Endothelial cell of umbilical vein (primary cell): ENCODE measurements at regions not wholly inside any gene's neighbourhood (a gene's known extent, or its start where the extent isn't known, plus 50 kb on each side); places are given as distances from the start of the nearest gene placed in this dataset.

Experiments
- CTCF ChIP-seq, 2 donors: IDR thresholded peaks; 1 replicate in 1 of 2; 2 replicates in 1 of 2; pipeline ENCODE4 v1.5.1; 2011; ENCODE audit warnings: low read length in 2 of 2, mild to moderate bottlenecking in 2 of 2, moderate library complexity in 2 of 2, control low read depth in 1 of 2, inconsistent platforms in 1 of 2, low read depth in 1 of 2; ENCODE audit not compliant: insufficient read depth in 1 of 2; ENCODE audit errors: extremely low read depth in 1 of 2
- EZH2 ChIP-seq: IDR thresholded peaks from 2 replicates; pipeline ENCODE4 v1.6.1; 2012; ENCODE audit warnings: borderline replicate concordance, low read depth, mild to moderate bottlenecking, moderate library complexity, low read length, inconsistent platforms; ENCODE audit not compliant: severe bottlenecking
- POLR2AphosphoS5 ChIP-seq: IDR thresholded peaks from 2 replicates; pipeline ENCODE4 v1.6.1; 2012; ENCODE audit warnings: low read depth, mild to moderate bottlenecking, control low read depth, low read length, moderate library complexity; ENCODE audit not compliant: insufficient read depth

- TF ChIP-seq POLR2AphosphoS5 = no peak
- no peak for TF ChIP-seq CTCF (IDR thresholded peaks at IDR 0.05; ENCODE audit: extremely low read depth in 1 of 2, insufficient read depth in 1 of 2, low read depth in 1 of 2, low read length in 2 of 2)
- no peak for TF ChIP-seq EZH2
These were observed 314.8 kb upstream of the ACVR2A start for GRCh38 chr2:147530033-147530432.
